NT2/D1 (cell line): ENCODE measurements at regions not wholly inside any gene's neighbourhood (a gene's known extent, or its start where the extent isn't known, plus 50 kb on each side); places are given as distances from the start of the nearest gene placed in this dataset.

Source experiments
- SUZ12 ChIP-seq: IDR thresholded peaks from 2 replicates; pipeline ENCODE4 v1.6.1; 2011; ENCODE audit not compliant: insufficient read length, insufficient read depth; ENCODE audit errors: extremely low read depth
- YY1 ChIP-seq: IDR thresholded peaks from 2 replicates; pipeline ENCODE4 v1.6.1; 2011; ENCODE audit not compliant: insufficient read length, insufficient read depth
- ZNF274 ChIP-seq: IDR thresholded peaks from 2 replicates; pipeline ENCODE4 v1.6.1; 2011; ENCODE audit warnings: mild to moderate bottlenecking, low read depth, low read length

- TF ChIP-seq YY1 (no peak), ZNF274 (no peak), SUZ12 (no peak)
These were observed 139.7 kb upstream of the FLRT2 start for GRCh38 chr14:85390236-85390635.
